ENCODE measurements at regions not wholly inside any gene's neighbourhood (a gene's known extent, or its start where the extent isn't known, plus 50 kb on each side); places are given as distances from the start of the nearest gene placed in this dataset.

- TF ChIP-seq CTCF (conservative IDR thresholded peaks at IDR 0.05; ENCODE audit: low read depth, low read length), result peak; percentile 78
- TF ChIP-seq MXI1 (IDR thresholded peaks at IDR 0.05; ENCODE audit: borderline replicate concordance, low read depth, low read length), result no peak
- peak; percentile 78 for TF ChIP-seq RAD21 (IDR thresholded peaks at IDR 0.05; ENCODE audit: low read length)
- no peak for TF ChIP-seq BHLHE40 (IDR thresholded peaks at IDR 0.05; ENCODE audit: low read depth, low read length)
- TF ChIP-seq CHD1 (IDR thresholded peaks at IDR 0.05; ENCODE audit: low read depth, low read length), result no peak
- TF ChIP-seq RFX5 (IDR thresholded peaks at IDR 0.05; ENCODE audit: low read depth, low read length), result no peak
Observed at GRCh38 chr7:142459551-142459963, 201.7 kb upstream of the PRSS58 start.
